GM12892 (cell line): ENCODE measurements at regions not wholly inside any gene's neighbourhood (a gene's known extent, or its start where the extent isn't known, plus 50 kb on each side); places are given as distances from the start of the nearest gene placed in this dataset.

Experiments
- POLR2A ChIP-seq: IDR thresholded peaks from 2 replicates; pipeline ENCODE4 v1.6.1; 2011; ENCODE audit warnings: low read depth, low read length, control low read depth
- POLR2AphosphoS5 ChIP-seq: IDR thresholded peaks from 2 replicates; pipeline ENCODE4 v1.6.1; 2011; ENCODE audit warnings: low read depth, low read length, control low read depth
- TAF1 ChIP-seq: IDR thresholded peaks from 2 replicates; pipeline ENCODE4 v1.6.1; 2011; ENCODE audit warnings: low read depth, mild to moderate bottlenecking, control low read depth, low read length, borderline replicate concordance

GRCh38 chr2:147373800-147374422, 470.9 kb upstream of the ACVR2A start:
- TF ChIP-seq POLR2AphosphoS5 (no peak), POLR2A (no peak), TAF1 (no peak)
